Astrocyte (in vitro differentiated cells and primary cell): ENCODE measurements at regions not wholly inside any gene's neighbourhood (a gene's known extent, or its start where the extent isn't known, plus 50 kb on each side); places are given as distances from the start of the nearest gene placed in this dataset.
A peak's percentile ranks its signal among the peaks of the same experiment; 100 is the strongest.

Experiments used
- EZH2 ChIP-seq: IDR thresholded peaks from 2 replicates; pipeline ENCODE4 v1.6.1; 2012; ENCODE audit warnings: mild to moderate bottlenecking, low read length, inconsistent platforms; ENCODE audit not compliant: insufficient read depth
- TF ChIP-seq, protein P1 (sequence below): IDR thresholded peaks from 2 replicates; pipeline ENCODE4 v1.5.1; 2011; ENCODE audit warnings: low read depth, mild to moderate bottlenecking, inconsistent platforms, low read length, moderate library complexity; ENCODE audit not compliant: insufficient read depth

DNA sequence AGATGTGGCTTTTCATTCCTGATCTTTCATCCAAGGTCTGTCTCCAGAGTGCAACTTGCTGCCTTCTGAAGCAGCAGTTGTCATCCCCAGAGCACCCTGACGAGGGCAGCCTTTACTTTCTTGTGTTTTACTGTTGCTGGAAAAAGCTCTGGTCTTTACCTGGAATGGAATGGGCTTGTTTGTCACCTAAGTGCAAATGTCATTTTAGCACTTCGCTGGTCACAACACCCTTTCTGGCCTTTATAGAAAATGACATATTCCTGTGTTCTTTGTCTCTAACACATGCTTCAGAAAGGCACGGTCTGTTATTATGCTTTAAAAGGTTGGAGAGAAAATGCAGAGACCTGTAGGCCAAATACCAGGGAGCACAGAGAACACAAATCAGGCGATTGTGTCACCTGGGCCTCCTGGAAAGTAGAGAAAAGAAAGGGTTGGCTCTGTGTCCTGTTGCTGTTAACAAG is 332.7 kb upstream of the IGFBP7 start:
- TF ChIP-seq, protein P1, sequence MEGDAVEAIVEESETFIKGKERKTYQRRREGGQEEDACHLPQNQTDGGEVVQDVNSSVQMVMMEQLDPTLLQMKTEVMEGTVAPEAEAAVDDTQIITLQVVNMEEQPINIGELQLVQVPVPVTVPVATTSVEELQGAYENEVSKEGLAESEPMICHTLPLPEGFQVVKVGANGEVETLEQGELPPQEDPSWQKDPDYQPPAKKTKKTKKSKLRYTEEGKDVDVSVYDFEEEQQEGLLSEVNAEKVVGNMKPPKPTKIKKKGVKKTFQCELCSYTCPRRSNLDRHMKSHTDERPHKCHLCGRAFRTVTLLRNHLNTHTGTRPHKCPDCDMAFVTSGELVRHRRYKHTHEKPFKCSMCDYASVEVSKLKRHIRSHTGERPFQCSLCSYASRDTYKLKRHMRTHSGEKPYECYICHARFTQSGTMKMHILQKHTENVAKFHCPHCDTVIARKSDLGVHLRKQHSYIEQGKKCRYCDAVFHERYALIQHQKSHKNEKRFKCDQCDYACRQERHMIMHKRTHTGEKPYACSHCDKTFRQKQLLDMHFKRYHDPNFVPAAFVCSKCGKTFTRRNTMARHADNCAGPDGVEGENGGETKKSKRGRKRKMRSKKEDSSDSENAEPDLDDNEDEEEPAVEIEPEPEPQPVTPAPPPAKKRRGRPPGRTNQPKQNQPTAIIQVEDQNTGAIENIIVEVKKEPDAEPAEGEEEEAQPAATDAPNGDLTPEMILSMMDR = peak; percentile 83
- TF ChIP-seq EZH2 = no peak
